HepG2 (cell line): ENCODE measurements at regions not wholly inside any gene's neighbourhood (a gene's known extent, or its start where the extent isn't known, plus 50 kb on each side); places are given as distances from the start of the nearest gene placed in this dataset.

Experiments used
- CREM ChIP-seq, 2 experiments: sonication (generic) in 1 of 2; formaldehyde crosslinking in 1 of 2; IDR thresholded peaks; 2 replicates each; pipeline versions ENCODE4 v1.4.0 to v1.6.1; 2016 to 2020; ENCODE audit warnings: antibody characterized with exemption in 1 of 2, mild to moderate bottlenecking in 1 of 2, missing genetic modification reagents in 1 of 2
- GABPB1 ChIP-seq: IDR thresholded peaks from 2 replicates; pipeline ENCODE4 v1.6.1; 2016; ENCODE audit warnings: mild to moderate bottlenecking, missing genetic modification reagents, moderate library complexity, missing compliant biosample characterization
- IRF2 ChIP-seq: IDR thresholded peaks from 2 replicates; pipeline ENCODE4 v1.6.1; 2018; ENCODE audit warnings: missing genetic modification reagents, missing compliant biosample characterization
- MAF1 ChIP-seq: sonication (generic); formaldehyde crosslinking; IDR thresholded peaks from 2 replicates; pipeline ENCODE4 v1.5.0; 2020; ENCODE audit warnings: missing genetic modification reagents, borderline replicate concordance
- MLLT10 ChIP-seq: sonication (generic); formaldehyde crosslinking; IDR thresholded peaks from 2 replicates; pipeline ENCODE4 v1.4.0; 2020; ENCODE audit warnings: missing genetic modification reagents
- MTA3 ChIP-seq: sonication (generic); formaldehyde crosslinking; IDR thresholded peaks from 2 replicates; pipeline ENCODE4 v1.4.0; 2020; ENCODE audit warnings: missing genetic modification reagents
- NFATC3 ChIP-seq: sonication (generic); formaldehyde crosslinking; IDR thresholded peaks from 2 replicates; pipeline ENCODE4 v1.5.1; 2020; ENCODE audit warnings: mild to moderate bottlenecking, missing genetic modification reagents
- NFE2L2 ChIP-seq: fragments of 150-350 bp; IDR thresholded peaks from 2 replicates; pipeline ENCODE4 v1.6.1; 2014; ENCODE audit warnings: low read length
- RFX5 ChIP-seq: IDR thresholded peaks from 2 replicates; pipeline ENCODE4 v1.6.1; 2011; ENCODE audit warnings: low read depth, low read length, improper control_type of control experiment
- SRSF4 ChIP-seq: fragments of 200-400 bp; formaldehyde crosslinking; IDR thresholded peaks from one replicate; pipeline ENCODE4 v1.6.1; 2018; ENCODE audit warnings: mild to moderate bottlenecking, low read depth, low read length, moderate library complexity; ENCODE audit not compliant: poor library complexity, severe bottlenecking
- YEATS2 ChIP-seq: sonication (generic); formaldehyde crosslinking; IDR thresholded peaks from 2 replicates; pipeline ENCODE4 v1.4.0; 2020; ENCODE audit warnings: missing genetic modification reagents, borderline replicate concordance
- YY1 ChIP-seq: IDR thresholded peaks from 2 replicates; pipeline ENCODE4 v1.6.1; 2011; ENCODE audit warnings: low read length, low read depth, moderate library complexity, mild to moderate bottlenecking; ENCODE audit not compliant: insufficient read depth, insufficient replicate concordance
- ZBTB42 ChIP-seq: sonication (generic); formaldehyde crosslinking; IDR thresholded peaks from 2 replicates; pipeline ENCODE4 v1.5.0; 2020; ENCODE audit warnings: mild to moderate bottlenecking, missing genetic modification reagents
- ZKSCAN5 ChIP-seq: sonication (generic); formaldehyde crosslinking; IDR thresholded peaks from 2 replicates; pipeline ENCODE4 v1.5.1; 2020; ENCODE audit warnings: mild to moderate bottlenecking, missing genetic modification reagents
- ZNF225 ChIP-seq: sonication (generic); formaldehyde crosslinking; IDR thresholded peaks from 2 replicates; pipeline ENCODE4 v1.4.0; 2020; ENCODE audit warnings: mild to moderate bottlenecking, missing genetic modification reagents
- ZNF3 ChIP-seq: IDR thresholded peaks from 2 replicates; pipeline ENCODE4 v1.7.0; 2017; ENCODE audit warnings: inconsistent platforms
- ZNF782 ChIP-seq: sonication (generic); formaldehyde crosslinking; IDR thresholded peaks from 2 replicates; pipeline ENCODE4 v1.4.0; 2020; ENCODE audit warnings: missing genetic modification reagents, mild to moderate bottlenecking, borderline replicate concordance
- TF ChIP-seq, protein P1 (sequence below): sonication (generic); formaldehyde crosslinking; IDR thresholded peaks from 2 replicates; pipeline ENCODE4 v1.5.0; 2020; ENCODE audit warnings: missing genetic modification reagents, mild to moderate bottlenecking, borderline replicate concordance
- TF ChIP-seq, protein P2 (sequence below): sonication (generic); formaldehyde crosslinking; IDR thresholded peaks from 2 replicates; pipeline ENCODE4 v1.8.0; 2023; ENCODE audit warnings: mild to moderate bottlenecking, missing genetic modification reagents
- TF ChIP-seq, protein P3 (sequence below): sonication (generic); formaldehyde crosslinking; IDR thresholded peaks from 2 replicates; pipeline ENCODE4 v1.5.0; 2020; ENCODE audit warnings: missing genetic modification reagents
- TF ChIP-seq, protein P4 (sequence below): sonication (generic); formaldehyde crosslinking; IDR thresholded peaks from 2 replicates; pipeline ENCODE4 v1.4.0; 2020; ENCODE audit warnings: missing genetic modification reagents
- TF ChIP-seq, protein P5 (sequence below): sonication (generic); formaldehyde crosslinking; IDR thresholded peaks from 2 replicates; pipeline ENCODE4 v1.5.0; 2020; ENCODE audit warnings: mild to moderate bottlenecking, low read depth, missing genetic modification reagents, borderline replicate concordance
- TF ChIP-seq, protein P6 (sequence below): sonication (generic); formaldehyde crosslinking; IDR thresholded peaks from 2 replicates; pipeline ENCODE4 v1.8.1; 2023; ENCODE audit warnings: missing genetic modification reagents, inconsistent platforms, borderline replicate concordance

DNA sequence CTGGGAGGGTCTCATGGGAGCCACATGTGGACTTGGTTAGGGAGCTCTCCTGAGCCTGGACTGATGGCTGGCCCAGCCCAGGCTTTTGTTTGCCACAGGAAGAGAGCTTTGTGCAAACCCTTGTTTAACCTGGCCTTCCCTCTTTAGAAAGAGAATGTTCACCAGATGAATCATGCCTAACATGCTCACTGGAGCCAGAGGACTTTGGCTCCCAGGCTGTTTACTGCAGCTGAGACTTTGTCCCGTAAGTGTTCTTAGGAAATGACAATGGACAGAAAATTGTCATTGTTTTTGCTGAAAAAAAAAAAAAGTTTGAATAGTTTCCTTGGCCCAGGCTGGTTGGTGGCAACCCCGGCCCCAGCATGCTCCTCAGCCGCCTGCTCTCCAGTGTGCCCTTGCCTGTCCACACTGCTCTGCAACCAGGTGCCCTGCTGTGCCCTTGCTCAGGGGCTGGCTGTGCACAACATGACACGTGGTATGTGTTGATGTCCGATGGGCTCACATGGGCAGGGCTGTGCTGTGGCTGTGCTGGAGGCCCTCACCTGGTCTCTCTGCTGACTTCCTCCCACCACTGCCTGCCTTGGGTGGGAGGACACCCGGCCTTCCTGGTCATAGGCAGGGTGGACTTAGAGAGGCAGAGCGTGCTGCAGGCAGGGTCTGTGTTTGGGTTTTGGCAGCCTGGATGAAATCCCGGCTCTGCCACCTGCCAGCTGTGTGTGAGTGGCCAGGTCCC, 215.3 kb upstream of the ZNF32 start (continued):
- TF ChIP-seq, protein P1, sequence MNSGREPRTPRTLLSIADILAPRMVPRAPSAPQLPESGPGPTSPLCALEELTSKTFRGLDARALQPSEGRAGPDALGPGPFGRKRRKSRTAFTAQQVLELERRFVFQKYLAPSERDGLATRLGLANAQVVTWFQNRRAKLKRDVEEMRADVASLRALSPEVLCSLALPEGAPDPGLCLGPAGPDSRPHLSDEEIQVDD (CRISPR knock-in tag): no peak
- no peak for TF ChIP-seq RFX5
- no peak for TF ChIP-seq YEATS2 (CRISPR knock-in tag)
- TF ChIP-seq MAF1 (CRISPR knock-in tag): no peak
- peak; percentile 71 for TF ChIP-seq CREM (IDR thresholded peaks at IDR 0.05)
- TF ChIP-seq CREM (CRISPR knock-in tag; IDR thresholded peaks at IDR 0.05): no peak
- peak; percentile 75; the same call in 1 of the 2 replicates for TF ChIP-seq IRF2 (CRISPR knock-in tag)
- TF ChIP-seq, protein P2, sequence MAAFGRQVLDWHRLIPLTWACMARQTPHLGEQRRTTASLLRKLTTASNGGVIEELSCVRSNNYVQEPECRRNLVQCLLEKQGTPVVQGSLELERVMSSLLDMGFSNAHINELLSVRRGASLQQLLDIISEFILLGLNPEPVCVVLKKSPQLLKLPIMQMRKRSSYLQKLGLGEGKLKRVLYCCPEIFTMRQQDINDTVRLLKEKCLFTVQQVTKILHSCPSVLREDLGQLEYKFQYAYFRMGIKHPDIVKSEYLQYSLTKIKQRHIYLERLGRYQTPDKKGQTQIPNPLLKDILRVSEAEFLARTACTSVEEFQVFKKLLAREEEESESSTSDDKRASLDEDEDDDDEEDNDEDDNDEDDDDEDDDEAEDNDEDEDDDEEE (CRISPR knock-in tag): no peak
- TF ChIP-seq, protein P3, sequence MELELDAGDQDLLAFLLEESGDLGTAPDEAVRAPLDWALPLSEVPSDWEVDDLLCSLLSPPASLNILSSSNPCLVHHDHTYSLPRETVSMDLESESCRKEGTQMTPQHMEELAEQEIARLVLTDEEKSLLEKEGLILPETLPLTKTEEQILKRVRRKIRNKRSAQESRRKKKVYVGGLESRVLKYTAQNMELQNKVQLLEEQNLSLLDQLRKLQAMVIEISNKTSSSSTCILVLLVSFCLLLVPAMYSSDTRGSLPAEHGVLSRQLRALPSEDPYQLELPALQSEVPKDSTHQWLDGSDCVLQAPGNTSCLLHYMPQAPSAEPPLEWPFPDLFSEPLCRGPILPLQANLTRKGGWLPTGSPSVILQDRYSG (CRISPR knock-in tag): no peak
- TF ChIP-seq SRSF4: no peak
- TF ChIP-seq, protein P4, sequence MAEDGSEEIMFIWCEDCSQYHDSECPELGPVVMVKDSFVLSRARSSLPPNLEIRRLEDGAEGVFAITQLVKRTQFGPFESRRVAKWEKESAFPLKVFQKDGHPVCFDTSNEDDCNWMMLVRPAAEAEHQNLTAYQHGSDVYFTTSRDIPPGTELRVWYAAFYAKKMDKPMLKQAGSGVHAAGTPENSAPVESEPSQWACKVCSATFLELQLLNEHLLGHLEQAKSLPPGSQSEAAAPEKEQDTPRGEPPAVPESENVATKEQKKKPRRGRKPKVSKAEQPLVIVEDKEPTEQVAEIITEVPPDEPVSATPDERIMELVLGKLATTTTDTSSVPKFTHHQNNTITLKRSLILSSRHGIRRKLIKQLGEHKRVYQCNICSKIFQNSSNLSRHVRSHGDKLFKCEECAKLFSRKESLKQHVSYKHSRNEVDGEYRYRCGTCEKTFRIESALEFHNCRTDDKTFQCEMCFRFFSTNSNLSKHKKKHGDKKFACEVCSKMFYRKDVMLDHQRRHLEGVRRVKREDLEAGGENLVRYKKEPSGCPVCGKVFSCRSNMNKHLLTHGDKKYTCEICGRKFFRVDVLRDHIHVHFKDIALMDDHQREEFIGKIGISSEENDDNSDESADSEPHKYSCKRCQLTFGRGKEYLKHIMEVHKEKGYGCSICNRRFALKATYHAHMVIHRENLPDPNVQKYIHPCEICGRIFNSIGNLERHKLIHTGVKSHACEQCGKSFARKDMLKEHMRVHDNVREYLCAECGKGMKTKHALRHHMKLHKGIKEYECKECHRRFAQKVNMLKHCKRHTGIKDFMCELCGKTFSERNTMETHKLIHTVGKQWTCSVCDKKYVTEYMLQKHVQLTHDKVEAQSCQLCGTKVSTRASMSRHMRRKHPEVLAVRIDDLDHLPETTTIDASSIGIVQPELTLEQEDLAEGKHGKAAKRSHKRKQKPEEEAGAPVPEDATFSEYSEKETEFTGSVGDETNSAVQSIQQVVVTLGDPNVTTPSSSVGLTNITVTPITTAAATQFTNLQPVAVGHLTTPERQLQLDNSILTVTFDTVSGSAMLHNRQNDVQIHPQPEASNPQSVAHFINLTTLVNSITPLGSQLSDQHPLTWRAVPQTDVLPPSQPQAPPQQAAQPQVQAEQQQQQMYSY: no peak
- peak; percentile 72 for TF ChIP-seq GABPB1 (CRISPR knock-in tag)
- peak; percentile 77; the same call in 1 of the 2 replicates for TF ChIP-seq ZNF225
- no peak for TF ChIP-seq ZBTB42 (CRISPR knock-in tag)
- TF ChIP-seq, protein P5, sequence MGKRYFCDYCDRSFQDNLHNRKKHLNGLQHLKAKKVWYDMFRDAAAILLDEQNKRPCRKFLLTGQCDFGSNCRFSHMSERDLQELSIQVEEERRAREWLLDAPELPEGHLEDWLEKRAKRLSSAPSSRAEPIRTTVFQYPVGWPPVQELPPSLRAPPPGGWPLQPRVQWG (CRISPR knock-in tag): no peak
- no peak for TF ChIP-seq MTA3
- TF ChIP-seq ZNF782 (CRISPR knock-in tag): peak; percentile 85
- TF ChIP-seq, protein P6, sequence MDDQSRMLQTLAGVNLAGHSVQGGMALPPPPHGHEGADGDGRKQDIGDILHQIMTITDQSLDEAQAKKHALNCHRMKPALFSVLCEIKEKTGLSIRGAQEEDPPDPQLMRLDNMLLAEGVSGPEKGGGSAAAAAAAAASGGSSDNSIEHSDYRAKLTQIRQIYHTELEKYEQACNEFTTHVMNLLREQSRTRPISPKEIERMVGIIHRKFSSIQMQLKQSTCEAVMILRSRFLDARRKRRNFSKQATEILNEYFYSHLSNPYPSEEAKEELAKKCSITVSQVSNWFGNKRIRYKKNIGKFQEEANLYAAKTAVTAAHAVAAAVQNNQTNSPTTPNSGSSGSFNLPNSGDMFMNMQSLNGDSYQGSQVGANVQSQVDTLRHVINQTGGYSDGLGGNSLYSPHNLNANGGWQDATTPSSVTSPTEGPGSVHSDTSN: no peak
- no peak; the same call in 1 of the 2 replicates for TF ChIP-seq ZNF3 (CRISPR knock-in tag)
- no peak for TF ChIP-seq NFE2L2
- peak; percentile 13 for TF ChIP-seq YY1
- TF ChIP-seq ZKSCAN5 (CRISPR knock-in tag): no peak
- TF ChIP-seq MLLT10 (CRISPR knock-in tag): no peak
- TF ChIP-seq NFATC3 (CRISPR knock-in tag): no peak
